ENCODE measurements at regions not wholly inside any gene's neighbourhood (a gene's known extent, or its start where the extent isn't known, plus 50 kb on each side); places are given as distances from the start of the nearest gene placed in this dataset.

DNA sequence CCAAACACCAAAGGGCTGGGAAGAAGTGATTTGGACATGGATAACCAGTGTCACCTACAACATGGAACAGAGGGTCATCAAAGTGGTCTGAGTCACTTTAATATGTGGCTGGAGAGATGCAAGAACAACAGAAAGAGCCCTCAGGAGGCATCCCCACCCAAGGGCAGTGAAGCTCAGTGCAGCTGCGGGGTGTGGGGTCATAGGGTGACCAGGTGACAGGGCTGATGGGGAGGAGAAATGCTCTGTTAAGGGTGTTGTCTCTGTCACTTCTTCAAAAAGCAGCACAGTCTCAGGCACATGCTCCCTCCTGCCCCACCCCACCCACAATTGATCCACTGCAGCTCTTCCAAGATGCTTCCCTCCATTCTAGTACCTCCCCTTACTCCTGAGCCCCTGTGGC is 819.1 kb downstream of the KCNJ18 start:
- POLR2A ChIA-PET (ENCODE audit: low non-redundant PET), result no interaction called here
- Histone ChIP-seq H3K27me3 (replicated peaks; ENCODE audit: insufficient read depth, low read depth, low read length, poor library complexity) (no peaks in the 10 kb centered on the region), H3K9me3 (ENCODE audit: low read depth, low read length, poor library complexity, severe bottlenecking) (no peaks in the 10 kb centered on the region), H3K36me3 (ENCODE audit: insufficient read depth, low read length, poor library complexity, severe bottlenecking) (no peaks in the 10 kb centered on the region), H3K4me1 (ENCODE audit: insufficient read depth, low read length, poor library complexity, severe bottlenecking) (no peaks in the 10 kb centered on the region), H3K27ac (ENCODE audit: low read depth, low read length, poor library complexity, severe bottlenecking) (no peak overlapping the region), H3K4me3 (ENCODE audit: low read depth, low read length, poor library complexity, severe bottlenecking) (no peak overlapping the region)
- no TSS peak for BruUV-seq (replicated peaks)
- DNase-seq (ENCODE audit: low spot score), result no peak
- no peak for TF ChIP-seq EZH2 (IDR thresholded peaks at IDR 0.05; ENCODE audit: borderline replicate concordance, low read depth, low read length, poor library complexity, severe bottlenecking)
- TF ChIP-seq, protein P1, sequence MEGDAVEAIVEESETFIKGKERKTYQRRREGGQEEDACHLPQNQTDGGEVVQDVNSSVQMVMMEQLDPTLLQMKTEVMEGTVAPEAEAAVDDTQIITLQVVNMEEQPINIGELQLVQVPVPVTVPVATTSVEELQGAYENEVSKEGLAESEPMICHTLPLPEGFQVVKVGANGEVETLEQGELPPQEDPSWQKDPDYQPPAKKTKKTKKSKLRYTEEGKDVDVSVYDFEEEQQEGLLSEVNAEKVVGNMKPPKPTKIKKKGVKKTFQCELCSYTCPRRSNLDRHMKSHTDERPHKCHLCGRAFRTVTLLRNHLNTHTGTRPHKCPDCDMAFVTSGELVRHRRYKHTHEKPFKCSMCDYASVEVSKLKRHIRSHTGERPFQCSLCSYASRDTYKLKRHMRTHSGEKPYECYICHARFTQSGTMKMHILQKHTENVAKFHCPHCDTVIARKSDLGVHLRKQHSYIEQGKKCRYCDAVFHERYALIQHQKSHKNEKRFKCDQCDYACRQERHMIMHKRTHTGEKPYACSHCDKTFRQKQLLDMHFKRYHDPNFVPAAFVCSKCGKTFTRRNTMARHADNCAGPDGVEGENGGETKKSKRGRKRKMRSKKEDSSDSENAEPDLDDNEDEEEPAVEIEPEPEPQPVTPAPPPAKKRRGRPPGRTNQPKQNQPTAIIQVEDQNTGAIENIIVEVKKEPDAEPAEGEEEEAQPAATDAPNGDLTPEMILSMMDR (conservative IDR thresholded peaks at IDR 0.05; ENCODE audit: low read depth, low read length), result no peak
- intact Hi-C loops (cut with micrococcal nuclease; ENCODE audit: unreplicated experiment), result no loop called here
- CTCF ChIA-PET, result no interaction called here

DNA sequence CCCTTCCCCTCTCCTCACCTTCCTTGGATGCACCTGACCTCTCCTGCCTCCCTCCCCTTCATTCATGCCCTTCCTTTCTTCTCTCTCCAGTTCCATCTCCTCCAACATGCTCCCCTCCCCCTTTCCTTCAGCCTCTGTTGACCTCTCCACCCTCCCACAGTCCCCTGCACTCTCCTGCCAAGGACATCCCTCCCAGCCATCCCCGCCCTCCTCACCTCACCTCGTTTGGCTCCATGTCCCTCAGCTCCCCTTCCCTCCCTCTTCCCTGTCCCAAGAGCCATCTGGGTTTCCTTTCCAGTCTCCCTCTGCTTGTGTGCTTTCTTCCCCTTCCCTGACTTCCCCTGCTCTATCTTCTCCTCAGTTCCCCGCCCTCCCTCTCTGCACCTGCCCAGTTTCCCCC is 819.7 kb downstream of the KCNJ18 start:
- no peaks in the 10 kb centered on the region for H3K9me3 ChIP-seq (ENCODE audit: low read depth, low read length, poor library complexity, severe bottlenecking)
- TF ChIP-seq EZH2 (IDR thresholded peaks at IDR 0.05; ENCODE audit: borderline replicate concordance, low read depth, low read length, poor library complexity, severe bottlenecking), result no peak
- TF ChIP-seq, protein P1 (conservative IDR thresholded peaks at IDR 0.05; ENCODE audit: low read depth, low read length), result no peak
- POLR2A ChIA-PET (ENCODE audit: low non-redundant PET), result no interaction called here

DNA sequence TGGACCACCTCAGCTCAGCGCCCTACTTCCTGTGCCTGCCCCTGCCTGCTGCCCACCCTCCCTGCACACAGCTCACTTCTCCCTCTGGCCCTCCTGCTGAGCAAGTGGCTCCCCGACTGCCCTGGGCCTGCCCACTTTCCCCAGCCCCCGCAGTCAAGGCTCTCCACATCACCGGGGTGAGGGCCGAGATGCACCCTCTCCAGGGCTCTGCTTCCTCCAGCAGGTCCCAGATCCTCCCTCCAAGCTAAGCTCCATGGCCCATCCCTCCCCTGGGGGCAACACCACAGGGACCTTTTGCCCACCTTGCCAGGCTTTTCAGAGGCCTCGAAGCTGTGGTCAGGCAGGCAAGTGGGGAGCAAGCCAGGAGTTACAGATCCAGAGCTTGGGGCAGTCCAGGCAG is 820.2 kb downstream of the KCNJ18 start:
- H3K27me3 ChIP-seq (replicated peaks; ENCODE audit: insufficient read depth, low read depth, low read length, poor library complexity), result no peaks in the 10 kb centered on the region
- H3K27ac ChIP-seq (ENCODE audit: low read depth, low read length, poor library complexity, severe bottlenecking), result no peak overlapping the region
- TF ChIP-seq EZH2 (IDR thresholded peaks at IDR 0.05; ENCODE audit: borderline replicate concordance, low read depth, low read length, poor library complexity, severe bottlenecking), result no peak
- TF ChIP-seq, protein P1 (conservative IDR thresholded peaks at IDR 0.05; ENCODE audit: low read depth, low read length), result no peak
- H3K36me3 ChIP-seq (ENCODE audit: insufficient read depth, low read length, poor library complexity, severe bottlenecking), result no peaks in the 10 kb centered on the region
- H3K4me3 ChIP-seq (ENCODE audit: low read depth, low read length, poor library complexity, severe bottlenecking), result no peak overlapping the region
- intact Hi-C loops (cut with micrococcal nuclease; ENCODE audit: unreplicated experiment), result no loop called here
- H3K4me1 ChIP-seq (ENCODE audit: insufficient read depth, low read length, poor library complexity, severe bottlenecking), result no peaks in the 10 kb centered on the region
- no TSS peak for BruUV-seq (replicated peaks)
- ChIA-PET CTCF (no interaction called here), POLR2A (ENCODE audit: low non-redundant PET) (no interaction called here)
- H3K9me3 ChIP-seq (ENCODE audit: low read depth, low read length, poor library complexity, severe bottlenecking), result no peaks in the 10 kb centered on the region
- no peak for DNase-seq (ENCODE audit: low spot score)

More for the DNA sequence above, 819.7 kb downstream of the KCNJ18 start:
- intact Hi-C loops (cut with micrococcal nuclease; ENCODE audit: unreplicated experiment), result no loop called here
- H3K27me3 ChIP-seq (replicated peaks; ENCODE audit: insufficient read depth, low read depth, low read length, poor library complexity), result no peaks in the 10 kb centered on the region
- BruUV-seq (replicated peaks), result no TSS peak
- H3K36me3 ChIP-seq (ENCODE audit: insufficient read depth, low read length, poor library complexity, severe bottlenecking), result no peaks in the 10 kb centered on the region
- no peak for DNase-seq (ENCODE audit: low spot score)
- H3K27ac ChIP-seq (ENCODE audit: low read depth, low read length, poor library complexity, severe bottlenecking), result no peak overlapping the region
- H3K4me3 ChIP-seq (ENCODE audit: low read depth, low read length, poor library complexity, severe bottlenecking), result no peak overlapping the region
- no peaks in the 10 kb centered on the region for H3K4me1 ChIP-seq (ENCODE audit: insufficient read depth, low read length, poor library complexity, severe bottlenecking)
- CTCF ChIA-PET, result no interaction called here

Measured in A673 (cell line).